NCI-H146 (cell line): ENCODE measurements at regions not wholly inside any gene's neighbourhood (a gene's known extent, or its start where the extent isn't known, plus 50 kb on each side); places are given as distances from the start of the nearest gene placed in this dataset.

Experiments used
- DNase-seq: peaks from one replicate; lab custom pipeline; 2025; lab: John Stamatoyannopoulos, UW

- no peak for DNase-seq
Observed at GRCh38 chr7:115086146-115086841, 164.4 kb downstream of the MDFIC start.

GRCh38 chr7:115085421-115085820 is 163.5 kb downstream of the MDFIC start:
- DNase-seq: no peak

- no peak for DNase-seq
Observed at GRCh38 chr7:115083935-115084334, 162.0 kb downstream of the MDFIC start.

- no peak for DNase-seq
Observed at GRCh38 chr7:115081772-115082171, 159.9 kb downstream of the MDFIC start.

- no peak for DNase-seq
Observed at GRCh38 chr7:115078851-115079250, 157.0 kb downstream of the MDFIC start.

GRCh38 chr7:115078386-115078785 is 156.5 kb downstream of the MDFIC start:
- DNase-seq: no peak

GRCh38 chr7:115070311-115070710 is 148.4 kb downstream of the MDFIC start:
- no peak for DNase-seq
